ENCODE measurements at regions not wholly inside any gene's neighbourhood (a gene's known extent, or its start where the extent isn't known, plus 50 kb on each side); places are given as distances from the start of the nearest gene placed in this dataset.

DNA sequence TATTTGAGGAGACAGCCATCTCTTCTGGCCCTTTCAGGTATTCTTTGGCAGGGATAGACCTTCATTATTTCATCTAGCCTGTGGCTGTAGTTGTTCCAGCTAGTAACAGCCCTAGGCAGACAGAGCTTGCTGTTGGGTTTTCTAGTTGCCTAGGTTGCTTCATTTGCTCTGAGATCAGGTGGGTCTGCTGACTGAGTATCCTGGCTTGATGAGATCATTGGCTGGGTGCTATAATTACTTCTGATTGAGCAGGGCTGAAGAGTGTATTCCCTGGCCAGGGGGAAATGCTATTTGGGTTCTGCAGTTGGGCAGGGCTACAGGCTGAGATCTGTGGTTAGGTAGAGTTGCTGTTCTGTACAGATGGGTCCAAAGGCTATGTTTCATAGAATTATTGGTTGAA lies 456.1 kb downstream of the PSAT1 start:
- no peak for DNase-seq
- Histone ChIP-seq H3K9me3 (no peaks in the 10 kb centered on the region), H3K4me3 (no peak overlapping the region), H3K27me3 (no peaks in the 10 kb centered on the region), H3K36me3 (no peaks in the 10 kb centered on the region)

DNA sequence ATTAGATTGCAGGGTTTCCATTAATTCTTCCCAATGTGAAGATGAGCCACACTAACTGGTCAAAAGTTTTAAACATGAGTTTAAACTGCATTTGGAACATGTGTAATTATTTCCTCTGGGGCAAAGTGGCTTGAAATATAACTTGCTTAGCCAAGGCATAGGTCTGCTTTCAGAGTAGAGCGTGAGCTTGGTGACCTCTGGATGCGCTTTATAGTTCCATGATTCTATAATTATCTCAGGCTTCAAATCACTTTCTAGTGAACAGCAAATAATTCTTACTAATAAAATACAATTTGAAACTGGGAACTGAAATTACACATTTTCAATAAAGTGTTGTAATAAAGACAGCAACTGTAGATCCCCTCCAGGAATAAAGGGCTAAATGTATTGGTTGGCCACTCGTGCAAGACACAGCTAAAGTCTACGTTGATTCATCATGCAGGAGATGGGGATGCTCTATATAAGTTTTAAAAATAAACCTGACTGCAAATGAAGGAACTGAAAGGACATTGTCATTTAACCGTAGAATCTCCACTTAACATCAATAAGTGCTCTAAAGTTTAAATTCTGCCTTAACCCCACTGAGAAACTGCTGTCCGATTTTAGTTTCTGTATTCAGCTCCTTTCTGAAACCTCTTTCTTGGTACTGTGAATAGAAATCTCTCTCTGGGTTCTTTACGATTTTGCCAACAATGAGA lies 460.0 kb downstream of the PSAT1 start:
- no peak for DNase-seq
- no peaks in the 10 kb centered on the region for H3K27me3 ChIP-seq
- no peaks in the 10 kb centered on the region for H3K9me3 ChIP-seq
- H3K36me3 ChIP-seq: no peaks in the 10 kb centered on the region
- no peak overlapping the region for H3K4me3 ChIP-seq

DNA sequence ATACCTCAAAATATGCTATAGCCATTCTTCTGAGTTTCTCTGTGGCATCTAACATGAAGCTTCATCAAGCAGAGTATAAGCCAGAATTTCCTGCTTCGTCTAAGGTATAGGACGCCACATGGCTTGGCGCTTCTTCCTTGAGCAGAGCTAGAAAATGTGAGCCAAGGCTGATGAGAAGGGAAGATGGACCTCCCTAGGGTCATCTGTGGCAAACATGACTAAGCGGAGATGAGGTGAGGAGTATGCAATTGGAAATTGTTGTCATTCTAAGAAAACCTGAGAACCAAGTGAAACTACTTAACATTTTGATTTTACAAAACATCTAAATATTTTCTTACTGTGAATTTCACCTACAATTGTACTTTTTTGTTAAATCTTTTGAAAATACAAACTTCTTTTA lies 466.5 kb downstream of the PSAT1 start:
- Histone ChIP-seq H3K9me3 (no peaks in the 10 kb centered on the region), H3K27me3 (no peaks in the 10 kb centered on the region), H3K4me3 (no peak overlapping the region), H3K36me3 (no peaks in the 10 kb centered on the region)
- DNase-seq: no peak

DNA sequence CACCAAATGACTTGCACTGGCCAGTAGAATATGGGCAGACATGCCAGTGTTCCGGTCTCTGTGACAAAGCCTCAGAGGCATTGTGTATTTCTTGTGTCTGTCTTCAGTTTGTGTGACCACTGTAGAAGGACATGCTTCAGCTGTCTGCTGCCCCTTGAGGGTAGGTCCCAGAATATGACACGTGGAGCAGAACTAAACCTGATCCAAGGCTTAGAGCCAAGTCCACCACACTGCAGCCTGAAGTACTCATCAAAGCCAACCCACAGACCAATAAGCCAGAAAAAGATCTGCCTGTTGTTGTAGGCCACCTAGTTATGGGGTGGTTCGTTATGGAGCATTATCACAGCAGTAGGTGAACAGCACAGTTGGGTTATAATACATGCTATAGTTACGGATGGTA lies 468.9 kb downstream of the PSAT1 start:
- no peak overlapping the region for H3K4me3 ChIP-seq
- no peaks in the 10 kb centered on the region for H3K9me3 ChIP-seq
- no peak for DNase-seq
- H3K27me3 ChIP-seq: no peaks in the 10 kb centered on the region
- H3K36me3 ChIP-seq: no peaks in the 10 kb centered on the region

DNA sequence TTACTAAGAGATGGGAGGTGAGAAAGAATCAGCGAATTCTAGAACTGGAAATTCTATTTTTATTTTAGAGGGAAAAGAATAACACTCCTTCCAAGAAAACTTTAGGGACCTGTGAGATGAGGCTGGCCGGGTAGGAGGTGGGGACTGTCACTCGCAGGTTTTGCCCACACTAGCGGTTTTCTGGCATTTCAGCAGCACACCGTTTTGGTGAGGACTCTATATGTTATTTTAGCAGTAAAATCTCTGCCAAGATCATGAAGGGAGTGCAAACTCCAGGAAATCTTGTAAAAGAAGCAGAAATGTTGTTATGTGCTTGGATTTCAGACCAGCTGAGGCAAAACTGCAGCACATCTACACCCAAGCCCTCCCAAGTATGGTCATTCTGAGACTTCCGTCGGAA lies 470.6 kb downstream of the PSAT1 start:
- no peaks in the 10 kb centered on the region for H3K27me3 ChIP-seq
- no peaks in the 10 kb centered on the region for H3K9me3 ChIP-seq
- no peak overlapping the region for H3K4me3 ChIP-seq
- H3K36me3 ChIP-seq: no peaks in the 10 kb centered on the region
- DNase-seq: no peak

DNA sequence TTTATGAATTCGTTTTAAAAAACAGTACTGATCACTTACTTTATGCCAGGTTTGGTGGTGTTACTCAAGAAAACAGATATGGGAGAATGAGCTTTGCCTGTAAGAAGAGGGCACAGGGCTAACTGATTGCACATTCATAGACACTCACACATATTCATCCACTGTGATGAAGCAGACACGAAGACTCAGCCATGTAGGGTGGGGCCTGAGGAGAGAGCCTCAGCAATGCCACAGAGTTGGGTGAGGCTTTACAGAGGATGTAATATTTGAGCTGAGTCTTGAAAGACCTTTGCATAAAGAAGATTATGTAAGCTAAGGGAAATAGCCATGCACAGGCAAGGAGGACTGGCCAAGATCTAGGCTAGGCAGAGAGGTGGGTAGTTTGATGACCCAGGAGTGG lies 472.8 kb downstream of the PSAT1 start:
- no peaks in the 10 kb centered on the region for H3K36me3 ChIP-seq
- H3K27me3 ChIP-seq: no peaks in the 10 kb centered on the region
- no peak for DNase-seq
- H3K9me3 ChIP-seq: no peaks in the 10 kb centered on the region
- no peak overlapping the region for H3K4me3 ChIP-seq

DNA sequence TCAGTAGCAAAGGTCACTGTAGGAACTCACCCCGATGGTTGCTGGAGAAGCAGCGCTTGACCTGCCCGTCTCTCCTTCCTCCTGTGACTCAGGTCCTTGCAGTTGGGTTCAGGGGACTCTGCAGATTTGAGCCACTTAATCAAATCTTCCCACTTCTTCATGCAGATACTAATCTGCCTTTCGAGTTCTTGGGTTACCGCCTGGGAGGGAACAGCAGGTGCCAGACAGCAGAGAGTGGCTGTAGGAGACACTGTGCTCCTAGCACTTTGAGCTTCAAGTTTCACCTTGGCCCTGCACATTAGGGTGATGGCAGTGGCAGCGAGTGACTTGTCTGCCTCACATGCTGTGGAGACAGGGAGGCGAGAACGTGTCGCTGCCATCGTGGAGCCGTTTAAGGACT lies 478.3 kb downstream of the PSAT1 start:
- no peak for DNase-seq
- Histone ChIP-seq H3K36me3 (no peaks in the 10 kb centered on the region), H3K27me3 (no peaks in the 10 kb centered on the region), H3K4me3 (no peak overlapping the region), H3K9me3 (no peaks in the 10 kb centered on the region)

DNA sequence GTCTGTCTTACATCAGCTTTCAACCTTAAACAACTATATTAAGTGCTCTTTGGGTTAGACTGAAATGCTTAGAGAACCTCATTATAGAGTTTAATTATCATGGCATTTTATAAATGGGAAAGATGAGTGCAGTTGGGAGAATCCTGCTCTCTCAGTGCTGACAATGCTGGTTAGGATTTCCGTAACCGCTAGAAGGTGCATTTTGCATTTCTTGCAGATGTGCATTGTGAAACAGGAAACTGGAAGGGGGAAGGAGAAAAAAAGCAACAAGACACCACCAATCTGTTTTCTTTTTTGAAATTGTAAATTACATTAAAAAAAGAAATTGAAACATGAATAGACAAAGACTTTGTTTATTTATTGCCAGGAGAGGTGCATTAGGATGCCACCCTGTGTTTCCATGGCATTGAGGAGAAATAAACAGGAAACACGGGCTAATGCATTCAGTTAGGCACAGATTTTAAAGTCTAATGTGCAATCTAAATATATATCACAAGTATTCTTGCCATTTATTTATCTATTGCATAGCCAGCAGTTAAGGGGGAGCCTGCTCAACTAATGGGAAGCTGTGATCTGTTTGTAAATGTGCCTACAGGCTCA lies 478.9 kb downstream of the PSAT1 start:
- Histone ChIP-seq H3K36me3 (no peaks in the 10 kb centered on the region), H3K9me3 (no peaks in the 10 kb centered on the region), H3K4me3 (no peak overlapping the region), H3K27me3 (no peaks in the 10 kb centered on the region)
- no peak for DNase-seq

DNA sequence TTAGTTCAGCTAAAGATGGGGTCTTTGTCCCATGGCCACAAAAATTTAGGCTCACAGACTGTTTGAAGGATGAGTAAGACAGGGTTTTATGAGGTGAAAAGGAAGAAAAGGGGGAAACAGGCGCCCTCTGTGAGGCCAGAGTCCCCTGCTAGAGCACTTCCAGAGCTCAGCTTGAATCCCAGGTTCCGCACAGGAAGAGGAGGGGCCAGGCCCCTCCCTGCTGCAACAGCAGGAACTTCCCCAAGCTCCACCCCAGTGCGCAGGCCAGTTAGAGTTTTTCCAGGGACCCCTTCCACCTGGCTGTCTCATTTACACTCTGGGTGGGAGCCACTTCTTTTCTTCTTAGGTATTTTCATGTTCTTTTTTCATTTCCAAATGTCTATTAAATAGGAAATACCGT lies 480.8 kb downstream of the PSAT1 start:
- no peaks in the 10 kb centered on the region for H3K27me3 ChIP-seq
- no peaks in the 10 kb centered on the region for H3K36me3 ChIP-seq
- no peaks in the 10 kb centered on the region for H3K9me3 ChIP-seq
- no peak for DNase-seq
- H3K4me3 ChIP-seq: no peak overlapping the region

DNA sequence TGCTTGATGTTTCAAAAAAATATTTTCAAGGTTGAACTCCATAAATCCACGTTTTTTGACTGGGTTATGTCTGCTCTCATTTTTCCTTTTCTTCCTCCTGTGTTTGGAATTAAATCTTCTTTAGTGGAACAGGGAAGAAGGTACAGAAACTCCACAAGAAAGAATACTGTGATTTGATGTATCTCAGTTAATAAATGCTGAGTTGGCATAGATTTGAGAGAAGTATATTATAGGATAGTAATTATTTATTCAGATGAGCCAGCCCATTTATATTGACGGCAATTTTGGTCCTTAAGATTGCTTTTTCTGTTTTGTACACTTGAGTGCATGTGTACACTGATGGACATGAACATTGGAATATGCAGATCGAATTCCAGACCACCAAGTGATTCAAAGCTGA lies 481.4 kb downstream of the PSAT1 start:
- Histone ChIP-seq H3K27me3 (no peaks in the 10 kb centered on the region), H3K4me3 (no peak overlapping the region), H3K36me3 (no peaks in the 10 kb centered on the region), H3K9me3 (no peaks in the 10 kb centered on the region)
- no peak for DNase-seq

DNA sequence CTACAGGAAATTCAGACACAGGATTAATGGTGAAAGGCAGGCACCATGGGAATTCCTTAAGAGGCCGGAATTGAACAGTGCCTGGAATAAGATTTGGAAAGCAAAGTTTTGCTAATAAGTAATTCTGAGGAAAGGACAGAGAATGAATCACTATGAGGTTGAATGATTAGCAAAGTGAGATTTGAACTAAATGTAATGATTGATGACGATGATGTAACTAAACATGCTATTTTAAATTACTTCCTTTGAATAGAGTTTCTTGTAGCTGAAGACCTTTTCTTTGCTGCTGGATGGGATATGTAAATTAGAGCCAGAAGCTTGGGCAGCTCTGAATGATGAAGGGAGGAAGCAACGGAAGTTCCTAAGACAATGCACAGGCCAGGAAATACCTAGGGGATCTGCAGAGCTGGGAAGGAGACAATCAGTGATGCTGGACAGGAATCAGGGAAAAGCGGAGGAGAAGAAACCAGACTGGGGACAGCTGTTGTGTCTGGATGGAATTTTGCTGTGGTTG lies 482.0 kb downstream of the PSAT1 start:
- Histone ChIP-seq H3K27me3 (no peaks in the 10 kb centered on the region), H3K4me3 (no peak overlapping the region), H3K36me3 (no peaks in the 10 kb centered on the region), H3K9me3 (no peaks in the 10 kb centered on the region)
- no peak for DNase-seq

DNA sequence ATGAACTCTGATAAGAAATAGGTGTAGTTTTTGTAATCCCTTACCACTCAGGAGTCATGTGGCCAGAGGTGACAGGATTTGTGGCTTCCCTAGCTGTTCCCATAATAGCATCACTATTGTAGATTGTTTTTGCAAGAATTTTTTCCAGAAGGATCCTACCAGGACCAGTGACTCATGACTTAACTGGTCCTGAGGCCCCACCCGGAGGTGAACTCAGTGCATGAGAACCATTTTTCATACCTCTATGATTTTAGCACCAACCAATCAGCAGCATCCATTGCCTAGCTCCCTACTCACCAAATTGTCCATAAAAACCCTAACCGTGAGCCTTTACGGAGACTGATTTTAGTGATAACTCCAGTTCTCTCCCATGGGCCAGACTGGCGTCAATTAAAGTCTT lies 484.8 kb downstream of the PSAT1 start:
- Histone ChIP-seq H3K4me3 (no peak overlapping the region), H3K27me3 (no peaks in the 10 kb centered on the region), H3K36me3 (no peaks in the 10 kb centered on the region), H3K9me3 (no peaks in the 10 kb centered on the region)
- DNase-seq: no peak

DNA sequence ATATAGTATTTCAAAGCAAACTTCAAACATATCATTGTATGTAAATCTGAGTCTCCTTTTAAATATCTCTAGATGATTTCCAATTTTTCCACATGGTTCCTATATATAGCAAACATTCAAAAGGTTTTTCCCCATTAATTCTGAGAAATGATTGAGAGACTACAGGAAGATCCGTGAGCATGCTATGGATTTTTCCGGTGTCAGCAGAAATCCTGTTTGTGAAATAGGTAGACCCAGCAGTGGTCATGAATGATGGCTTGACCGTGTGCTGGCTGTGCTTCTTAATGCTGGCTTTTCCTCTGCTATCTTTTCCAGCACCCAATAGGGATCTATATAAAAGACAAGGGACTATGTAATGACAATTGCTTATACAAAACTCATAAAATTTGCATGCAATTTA lies 485.3 kb downstream of the PSAT1 start:
- Histone ChIP-seq H3K27me3 (no peaks in the 10 kb centered on the region), H3K36me3 (no peaks in the 10 kb centered on the region), H3K9me3 (no peaks in the 10 kb centered on the region), H3K4me3 (no peak overlapping the region)
- no peak for DNase-seq

DNA sequence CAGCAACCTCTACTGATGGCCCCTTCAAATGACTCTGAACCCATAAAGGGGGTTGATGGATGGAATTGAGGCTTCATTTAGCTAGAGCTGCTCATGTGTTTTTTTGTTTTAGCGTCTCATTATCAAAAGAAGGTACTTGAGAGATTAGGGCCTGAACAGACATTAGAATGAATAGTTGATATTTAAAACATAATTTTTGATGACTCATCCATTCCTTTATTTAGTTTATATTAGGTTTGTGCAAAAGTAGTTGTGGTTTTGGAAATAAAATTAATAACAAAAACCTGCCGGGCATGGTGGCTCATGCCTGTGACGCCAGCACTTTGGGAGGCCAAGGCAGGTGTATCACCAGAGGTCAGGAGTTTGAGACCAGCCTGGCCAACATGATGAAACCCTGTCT lies 485.9 kb downstream of the PSAT1 start:
- no peaks in the 10 kb centered on the region for H3K27me3 ChIP-seq
- no peak for DNase-seq
- H3K36me3 ChIP-seq: no peaks in the 10 kb centered on the region
- H3K4me3 ChIP-seq: no peak overlapping the region
- no peaks in the 10 kb centered on the region for H3K9me3 ChIP-seq

DNA sequence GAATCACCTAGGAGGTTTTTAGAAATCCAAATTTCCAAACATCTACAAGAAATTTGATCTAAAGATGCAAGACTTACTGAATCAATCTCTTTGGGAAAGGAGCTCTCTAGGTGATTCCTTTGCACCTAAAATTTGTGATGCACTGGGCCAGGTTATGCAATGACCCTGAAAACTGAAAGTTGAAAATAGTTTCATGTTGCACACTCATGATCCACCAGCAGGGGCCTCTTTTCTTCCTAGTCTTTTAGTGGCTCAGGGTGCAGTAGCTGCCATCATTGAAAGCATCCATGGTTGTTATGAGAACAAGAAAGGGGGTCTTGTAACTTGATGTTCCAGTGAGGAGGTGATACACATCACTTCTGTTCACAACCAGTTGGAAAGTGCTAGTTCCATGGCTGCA lies 486.8 kb downstream of the PSAT1 start:
- H3K4me3 ChIP-seq: no peak overlapping the region
- no peaks in the 10 kb centered on the region for H3K9me3 ChIP-seq
- H3K27me3 ChIP-seq: no peaks in the 10 kb centered on the region
- no peaks in the 10 kb centered on the region for H3K36me3 ChIP-seq
- no peak for DNase-seq

DNA sequence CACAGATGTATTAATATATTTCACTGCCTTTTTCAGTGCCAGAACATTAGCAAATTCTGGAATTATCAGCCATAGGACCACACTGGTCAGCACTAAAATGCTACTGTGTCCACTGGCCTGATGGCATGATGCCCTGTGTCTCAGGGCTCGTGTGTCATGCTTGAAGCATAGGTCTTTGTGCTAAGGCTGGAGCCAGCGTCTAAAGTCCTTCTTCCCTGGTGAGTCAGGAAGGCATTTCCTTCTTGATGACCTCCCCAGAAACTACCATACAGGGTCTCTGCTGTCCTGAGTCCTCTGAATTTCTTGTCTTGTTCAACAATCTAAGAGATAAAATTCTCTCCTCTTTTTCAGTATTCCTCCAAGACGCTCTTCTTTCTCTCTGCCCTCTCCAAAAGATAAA lies 489.9 kb downstream of the PSAT1 start:
- H3K27me3 ChIP-seq: no peaks in the 10 kb centered on the region
- H3K36me3 ChIP-seq: no peaks in the 10 kb centered on the region
- no peaks in the 10 kb centered on the region for H3K9me3 ChIP-seq
- DNase-seq: peak; percentile 52
- no peak overlapping the region for H3K4me3 ChIP-seq

DNA sequence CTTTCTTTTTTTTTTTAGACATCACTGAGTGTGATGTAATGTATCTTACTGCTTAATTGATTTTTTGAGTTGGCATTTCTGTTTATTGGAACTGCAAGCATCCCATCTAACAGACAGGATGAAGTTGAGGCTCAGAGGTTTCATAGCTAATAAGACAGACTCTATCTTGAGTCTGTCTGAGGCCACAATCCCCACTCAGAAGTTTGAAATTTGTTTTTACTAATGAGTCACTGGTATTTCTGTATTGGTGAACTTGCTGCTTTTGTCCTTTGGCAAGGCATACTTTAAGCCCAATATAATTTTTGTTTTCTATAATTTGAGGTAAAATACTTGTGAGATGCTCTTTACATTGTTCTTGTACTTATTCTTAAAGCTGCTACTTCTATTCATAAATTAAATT lies 491.2 kb downstream of the PSAT1 start:
- H3K27me3 ChIP-seq: no peaks in the 10 kb centered on the region
- no peaks in the 10 kb centered on the region for H3K36me3 ChIP-seq
- H3K4me3 ChIP-seq: no peak overlapping the region
- no peak for DNase-seq
- no peaks in the 10 kb centered on the region for H3K9me3 ChIP-seq

DNA sequence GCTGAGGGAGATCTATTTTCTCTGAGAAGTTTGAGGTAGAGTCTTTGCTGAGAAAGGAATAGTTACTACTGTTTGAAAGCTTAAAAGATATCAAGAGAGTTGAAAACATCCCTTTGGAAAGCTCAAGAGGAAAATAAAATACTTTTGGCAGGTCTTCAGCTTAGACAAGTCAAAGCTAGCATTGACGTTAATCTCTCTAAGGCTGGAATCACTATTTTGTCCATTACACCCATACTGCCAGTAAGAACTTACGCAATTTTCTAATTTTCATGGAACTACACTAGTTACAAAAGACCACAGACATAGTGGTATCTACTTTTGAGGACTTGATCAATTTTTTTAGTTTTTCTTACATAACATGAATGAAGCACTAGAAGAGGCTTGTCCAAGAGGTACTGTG lies 494.9 kb downstream of the PSAT1 start:
- Histone ChIP-seq H3K36me3 (no peaks in the 10 kb centered on the region), H3K9me3 (no peaks in the 10 kb centered on the region), H3K4me3 (no peak overlapping the region), H3K27me3 (no peaks in the 10 kb centered on the region)
- no peak for DNase-seq
